ENCODE measurements at regions not wholly inside any gene's neighbourhood (a gene's known extent, or its start where the extent isn't known, plus 50 kb on each side); places are given as distances from the start of the nearest gene placed in this dataset.

GRCh38 chr3:84223512-84223911 lies 735.3 kb upstream of the CADM2 start:
- no peak for TF ChIP-seq CTCF (IDR thresholded peaks at IDR 0.05; ENCODE audit: low read depth, low read length, poor library complexity, severe bottlenecking)
- TF ChIP-seq EZH2phosphoT487 (IDR thresholded peaks at IDR 0.05; ENCODE audit: borderline replicate concordance, low read length), result no peak

Data from DOHH2 (cell line).